GM21528 (cell line): ENCODE measurements at regions not wholly inside any gene's neighbourhood (a gene's known extent, or its start where the extent isn't known, plus 50 kb on each side); places are given as distances from the start of the nearest gene placed in this dataset.

Experiments used
- ATAC-seq: cut with Tn5 transposase; IDR thresholded peaks from one replicate; pipeline ENCODE4 v1.9.1; 2021; ENCODE audit warnings: mild to moderate bottlenecking, moderate library complexity; ENCODE audit not compliant: unreplicated experiment, low FRiP score

DNA sequence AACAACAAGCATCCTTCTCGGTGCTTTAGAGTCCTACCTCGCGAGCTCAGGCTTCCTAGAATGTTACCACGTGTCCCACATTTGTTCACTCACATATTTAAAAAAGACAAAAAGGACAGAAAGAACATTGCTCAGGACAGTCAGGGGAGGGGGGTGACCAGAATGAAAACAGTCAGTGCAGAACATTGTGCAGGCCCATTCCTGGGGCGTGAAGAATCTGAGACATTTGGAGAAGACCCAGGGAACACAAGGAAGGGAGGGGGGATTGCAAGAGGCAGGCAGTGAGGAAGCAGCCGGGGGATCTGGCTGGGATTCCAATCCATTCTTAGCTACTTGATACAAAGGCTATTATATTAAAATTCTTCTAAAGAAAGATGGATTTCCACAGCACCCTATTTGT lies 270.4 kb upstream of the CITED2 start:
- no peak for ATAC-seq

DNA sequence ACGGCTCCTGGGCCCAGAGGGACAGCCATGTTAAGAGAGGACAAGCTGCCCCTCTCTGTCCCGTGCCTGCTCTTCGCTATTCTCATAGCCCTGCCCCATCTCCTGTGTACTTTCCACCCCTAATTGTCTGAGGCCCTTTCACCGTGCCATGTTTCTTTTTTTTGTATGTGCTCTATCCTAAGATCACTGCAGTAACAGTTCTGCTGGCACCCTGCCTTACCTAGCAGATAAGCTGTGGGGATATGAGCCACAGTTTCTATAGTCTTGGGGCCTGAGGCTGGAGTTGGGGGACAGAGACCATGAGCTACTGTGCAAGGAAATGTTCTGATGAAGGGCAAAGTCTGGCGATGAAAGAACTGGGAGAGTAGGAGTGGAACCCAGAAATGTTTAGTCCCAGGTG lies 269.5 kb upstream of the CITED2 start:
- no peak for ATAC-seq

DNA sequence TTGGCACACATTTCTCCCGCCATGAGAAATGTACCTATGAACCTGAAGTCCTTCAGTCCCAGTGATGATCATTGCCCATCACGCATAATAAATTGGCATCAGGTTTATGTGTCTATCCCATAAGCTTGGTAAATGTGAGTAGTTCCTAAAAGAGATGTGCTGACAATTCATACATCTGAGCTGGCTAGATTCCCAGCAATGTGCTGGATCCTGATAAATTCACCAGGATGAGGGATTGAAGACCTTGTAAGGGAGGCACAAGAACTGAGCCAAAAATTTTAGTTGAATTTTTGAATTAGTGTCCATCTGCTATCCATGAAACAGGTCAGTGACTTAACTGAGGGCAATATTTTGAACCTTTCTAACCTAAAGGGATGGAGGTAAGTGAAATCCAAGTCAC lies 267.9 kb upstream of the CITED2 start:
- ATAC-seq: no peak

DNA sequence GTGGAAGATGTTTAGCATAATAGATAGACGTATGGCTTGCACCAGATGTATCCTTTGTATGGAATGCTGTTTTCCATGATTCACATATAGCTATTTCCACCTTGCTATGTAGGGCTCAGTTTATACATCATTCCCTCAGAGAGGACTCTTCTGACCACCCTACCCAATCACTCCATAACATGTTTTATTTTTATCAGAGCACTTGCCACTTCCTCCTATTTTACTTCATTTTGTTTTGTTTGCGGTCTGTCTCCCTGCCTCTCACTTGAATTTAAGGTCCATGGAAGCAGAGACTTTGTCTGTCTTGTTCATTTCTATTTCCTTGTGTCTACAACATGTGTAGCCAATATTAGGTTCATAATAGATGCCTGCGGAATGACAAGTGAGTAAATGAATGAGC lies 266.9 kb upstream of the CITED2 start:
- ATAC-seq: no peak

DNA sequence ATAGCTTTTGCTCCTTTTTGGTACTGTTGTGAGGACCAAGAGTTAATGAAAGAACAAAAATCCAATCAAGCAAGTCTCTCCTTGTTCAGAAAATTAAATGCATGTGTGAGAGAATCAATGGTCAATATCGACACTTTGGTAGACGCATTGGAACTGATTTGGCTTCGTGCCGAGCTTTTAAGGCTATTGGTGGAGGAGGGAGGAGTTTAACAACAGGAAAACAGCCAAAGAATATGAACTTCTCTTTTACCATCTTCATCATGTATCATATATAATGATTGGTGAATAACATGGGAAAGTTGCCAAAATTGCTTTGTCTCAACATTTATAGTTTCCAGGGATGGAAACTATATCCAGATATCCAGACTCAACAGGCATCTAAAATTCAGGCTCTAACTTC lies 266.5 kb upstream of the CITED2 start:
- ATAC-seq: no peak

DNA sequence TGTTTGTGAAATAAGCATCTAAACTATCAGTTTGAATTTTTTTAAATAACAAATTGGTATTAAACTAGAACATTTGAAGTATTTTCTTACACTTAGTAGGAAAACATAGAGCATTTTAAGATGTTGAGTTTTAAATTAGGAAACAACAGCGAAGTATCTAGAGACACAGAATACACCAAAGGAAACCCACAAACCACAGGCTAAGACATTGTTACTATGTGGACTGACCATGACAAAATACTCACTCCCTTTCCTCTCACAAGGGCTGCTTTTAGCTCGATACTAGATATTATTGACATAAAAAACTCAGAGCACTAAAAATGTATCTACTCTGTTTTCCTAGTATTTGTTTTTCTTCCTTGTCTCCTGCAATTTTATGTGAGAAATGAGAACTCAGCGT lies 266.0 kb upstream of the CITED2 start:
- peak; percentile 93 for ATAC-seq

DNA sequence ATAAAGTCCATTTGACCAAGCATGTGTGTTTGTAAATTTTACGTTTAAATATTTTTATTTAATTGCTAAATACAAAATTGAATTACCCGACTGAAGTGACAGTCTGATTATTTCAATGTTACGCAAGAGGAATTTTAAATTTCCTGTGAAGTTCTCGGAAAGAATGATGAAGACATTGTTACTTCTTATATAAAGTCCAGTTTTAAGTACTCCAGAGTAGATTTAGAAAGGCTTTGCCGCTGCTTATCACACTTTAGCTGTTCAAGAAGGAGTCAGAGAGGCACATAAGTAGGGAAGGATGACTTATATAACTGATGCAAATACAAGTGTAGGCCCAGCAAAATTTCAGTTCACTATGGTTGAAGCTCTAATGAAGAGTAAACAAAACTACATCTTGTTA lies 265.1 kb upstream of the CITED2 start:
- ATAC-seq: no peak

DNA sequence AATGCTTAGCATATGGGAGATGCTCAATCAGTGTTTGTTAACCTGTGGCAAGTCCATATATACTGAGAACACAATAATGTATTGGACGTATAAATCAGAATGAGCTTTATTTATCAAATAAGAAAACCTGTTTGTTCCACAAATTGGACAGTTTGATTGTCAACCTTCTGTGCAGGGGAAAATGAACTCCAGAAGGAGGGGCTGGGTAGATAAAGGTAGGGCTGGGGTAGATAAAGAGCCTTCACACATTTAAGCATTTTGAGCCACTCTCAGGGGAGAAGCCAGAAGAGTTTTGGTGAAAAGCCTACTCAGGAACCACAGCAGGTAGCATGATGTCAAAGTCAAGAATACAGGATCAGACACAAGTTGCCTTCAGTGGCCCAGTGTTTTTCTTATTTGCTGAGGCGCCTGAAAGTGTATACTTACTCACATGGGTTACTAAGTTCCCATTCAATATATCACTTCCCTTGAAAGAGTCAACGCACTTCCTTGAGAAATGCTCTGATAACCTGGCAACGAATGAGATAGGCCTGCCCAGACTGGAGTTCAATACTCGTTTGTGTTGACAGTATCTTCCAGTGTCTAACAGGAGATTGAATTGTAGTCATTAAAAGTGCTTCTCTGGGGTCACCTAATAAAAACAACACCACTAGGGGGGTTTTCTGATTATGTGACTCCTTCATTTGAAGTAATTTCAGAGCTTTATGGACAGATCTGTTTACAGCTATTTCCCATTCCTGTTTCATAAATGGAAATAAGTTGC lies 263.9 kb upstream of the CITED2 start:
- no peak for ATAC-seq

DNA sequence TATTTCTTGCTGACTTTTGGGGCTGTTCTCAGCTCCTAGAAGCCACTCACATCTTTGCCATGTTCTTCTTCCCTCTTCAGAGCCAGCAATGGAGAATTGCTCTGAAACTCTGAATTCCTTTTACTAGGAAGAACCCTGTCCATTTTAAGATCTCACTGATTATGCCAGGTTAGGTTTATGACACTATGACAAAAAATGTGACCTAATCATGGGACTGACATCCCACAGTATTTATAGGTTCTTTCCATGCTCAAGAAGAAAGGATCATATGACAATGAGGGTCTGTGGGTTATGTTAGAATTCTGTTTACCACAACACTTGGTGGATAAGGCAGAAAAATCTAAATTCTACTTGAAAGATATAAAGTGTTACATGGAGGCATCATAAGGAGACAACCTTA lies 263.3 kb upstream of the CITED2 start:
- ATAC-seq: no peak

DNA sequence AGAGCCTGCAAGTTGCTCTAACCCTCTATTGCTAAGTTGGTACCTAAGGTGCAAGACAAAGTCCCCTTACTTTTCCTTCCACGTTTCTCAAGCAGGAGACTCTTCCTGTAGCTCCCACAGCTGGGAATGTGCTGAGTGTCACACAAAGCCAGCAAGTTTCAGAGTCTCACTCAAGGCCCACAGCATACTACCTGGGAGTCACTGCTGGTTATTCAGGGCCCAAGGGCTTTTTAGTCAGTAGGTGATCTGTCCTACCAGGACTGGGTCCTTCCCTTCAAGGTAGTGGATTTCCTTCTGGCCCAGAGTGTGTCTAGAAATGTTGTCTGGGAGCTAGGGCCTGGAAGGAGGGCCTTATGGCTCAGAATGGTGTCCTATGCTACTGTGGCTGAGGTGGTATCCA lies 261.9 kb upstream of the CITED2 start:
- ATAC-seq: no peak

DNA sequence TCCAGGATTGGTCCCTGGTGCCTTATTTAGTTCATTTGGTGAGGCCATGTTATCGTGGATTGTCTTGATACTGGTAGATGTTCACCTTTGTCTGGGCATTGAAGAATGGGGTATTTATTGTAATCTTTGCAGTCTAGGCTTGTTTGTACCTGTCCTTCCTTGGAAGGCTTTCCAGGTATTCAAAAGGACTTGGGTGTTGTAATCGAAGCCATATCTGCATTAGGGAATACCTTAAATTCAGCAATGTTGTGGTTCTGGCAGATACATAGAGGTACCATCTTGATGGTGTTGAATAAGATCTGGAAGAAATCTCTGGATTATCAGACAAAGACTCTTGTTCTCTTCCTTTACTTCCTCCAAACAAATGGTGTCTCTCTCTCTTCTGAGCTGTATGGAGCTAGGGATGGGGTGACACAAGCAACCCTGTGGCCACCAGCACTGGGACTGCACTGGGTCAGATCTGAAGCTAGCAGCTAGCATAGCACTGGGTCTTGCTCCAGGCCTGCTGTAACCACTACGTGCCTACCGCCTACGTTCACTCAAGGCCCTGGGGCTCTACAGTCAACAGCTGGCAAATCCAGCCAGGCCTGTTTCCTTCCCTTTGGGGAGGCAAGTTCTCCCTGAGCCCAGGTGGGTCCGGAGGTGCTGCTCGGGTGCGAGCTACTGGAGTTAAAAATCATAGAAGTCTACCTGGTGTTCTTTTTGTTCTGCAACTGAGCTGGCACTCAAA lies 261.1 kb upstream of the CITED2 start:
- ATAC-seq: no peak

DNA sequence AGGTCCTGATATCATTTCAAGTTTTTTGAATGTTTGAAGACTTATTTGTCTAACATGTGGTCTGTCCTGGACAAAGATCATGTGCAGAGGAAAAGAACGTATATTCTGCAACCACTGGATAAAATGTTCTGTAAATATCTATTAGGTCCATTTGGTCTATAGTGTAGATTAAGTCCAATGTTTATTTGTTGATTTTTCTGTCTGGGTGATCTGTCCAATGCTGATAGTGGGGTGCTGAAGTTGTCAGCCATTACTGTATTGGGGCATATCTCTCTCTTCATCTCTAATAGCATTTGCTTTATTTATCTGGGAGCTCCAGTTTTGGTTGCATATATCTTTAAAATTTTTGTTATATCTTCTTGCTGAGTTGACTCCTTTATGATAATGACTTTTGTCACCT lies 258.4 kb upstream of the CITED2 start:
- ATAC-seq: no peak

DNA sequence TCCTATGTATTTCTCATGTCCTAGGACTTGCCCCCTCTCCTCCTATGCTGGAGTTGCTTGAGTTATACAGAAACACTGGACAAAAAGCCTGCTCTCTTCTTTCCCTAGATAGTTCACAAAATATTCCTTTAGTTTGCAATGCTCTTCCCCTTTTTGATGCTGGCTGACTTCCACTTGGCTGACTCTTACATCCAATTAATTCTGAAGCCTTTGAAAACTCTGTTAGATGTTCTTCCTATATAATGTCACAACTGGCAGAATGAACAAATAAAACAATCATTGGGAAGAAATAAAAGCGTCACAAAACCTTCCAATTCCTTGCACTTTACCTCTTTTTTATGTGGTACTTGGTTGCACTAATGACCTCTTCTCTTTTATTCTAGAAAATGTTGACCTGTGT lies 253.8 kb upstream of the CITED2 start:
- no peak for ATAC-seq

DNA sequence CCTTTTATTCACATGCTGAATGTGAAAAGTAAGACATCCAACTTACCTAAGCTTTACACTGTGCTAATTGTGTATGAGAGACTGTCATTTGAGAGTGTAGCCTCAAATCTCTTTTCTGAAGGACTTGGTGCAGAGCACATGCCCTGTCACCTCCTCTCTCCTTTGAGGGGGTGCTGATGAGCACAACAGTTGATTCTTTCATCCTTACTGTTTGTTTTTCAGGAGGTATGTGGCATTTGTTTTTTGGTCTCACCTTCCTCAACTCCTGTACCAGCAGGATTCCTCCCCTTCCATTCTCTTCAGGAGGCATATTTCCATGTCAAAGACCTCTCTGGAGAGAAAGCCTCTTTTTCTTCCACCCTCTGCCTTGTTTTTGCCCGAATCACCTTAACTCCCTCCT lies 252.6 kb upstream of the CITED2 start:
- no peak for ATAC-seq

DNA sequence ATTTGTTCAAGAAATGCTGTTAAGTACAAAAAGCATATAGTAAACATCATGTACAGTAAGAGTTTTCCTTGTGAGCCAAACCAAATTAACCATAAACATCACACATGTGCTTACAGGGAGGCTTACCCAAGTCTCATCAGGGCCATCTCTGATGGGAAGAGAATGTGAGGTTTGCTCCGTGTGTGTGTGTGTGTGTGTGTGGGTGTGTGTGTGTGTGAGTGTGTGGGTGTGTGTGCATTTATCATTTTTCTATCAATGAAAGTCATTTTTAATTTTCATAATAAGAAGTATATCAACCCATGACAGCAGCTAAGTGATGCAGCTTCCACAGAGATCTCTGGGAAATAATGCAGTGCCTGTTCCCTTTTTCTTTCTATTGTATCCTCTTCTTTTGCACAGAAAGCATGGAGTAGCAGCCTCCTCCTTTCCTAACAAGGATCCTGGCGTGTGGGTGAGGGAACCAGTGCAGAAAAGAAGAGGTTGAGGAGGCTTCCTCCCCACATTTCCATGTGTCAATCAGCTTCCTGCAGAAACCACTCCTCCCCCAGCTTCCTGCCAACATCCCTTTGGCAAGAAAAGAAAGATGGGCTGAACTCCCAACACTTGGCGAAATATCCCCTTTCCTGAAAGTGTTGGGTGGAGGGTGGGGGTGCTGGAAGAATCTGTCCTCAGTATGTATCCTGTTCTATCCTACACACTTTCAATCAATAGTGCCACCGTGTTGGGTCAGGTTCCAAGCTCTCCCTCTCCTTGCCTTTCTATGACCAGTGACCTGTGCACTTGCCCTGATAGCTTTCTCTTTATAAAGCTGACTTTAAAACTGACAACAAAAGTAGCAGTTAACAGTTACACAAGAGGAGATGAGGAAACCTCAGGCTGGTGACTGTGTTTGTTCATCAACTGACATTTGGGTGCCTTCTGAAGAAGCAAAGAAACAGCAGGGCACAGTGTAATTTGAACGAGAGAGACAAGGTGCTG lies 251.8 kb upstream of the CITED2 start:
- no peak for ATAC-seq

DNA sequence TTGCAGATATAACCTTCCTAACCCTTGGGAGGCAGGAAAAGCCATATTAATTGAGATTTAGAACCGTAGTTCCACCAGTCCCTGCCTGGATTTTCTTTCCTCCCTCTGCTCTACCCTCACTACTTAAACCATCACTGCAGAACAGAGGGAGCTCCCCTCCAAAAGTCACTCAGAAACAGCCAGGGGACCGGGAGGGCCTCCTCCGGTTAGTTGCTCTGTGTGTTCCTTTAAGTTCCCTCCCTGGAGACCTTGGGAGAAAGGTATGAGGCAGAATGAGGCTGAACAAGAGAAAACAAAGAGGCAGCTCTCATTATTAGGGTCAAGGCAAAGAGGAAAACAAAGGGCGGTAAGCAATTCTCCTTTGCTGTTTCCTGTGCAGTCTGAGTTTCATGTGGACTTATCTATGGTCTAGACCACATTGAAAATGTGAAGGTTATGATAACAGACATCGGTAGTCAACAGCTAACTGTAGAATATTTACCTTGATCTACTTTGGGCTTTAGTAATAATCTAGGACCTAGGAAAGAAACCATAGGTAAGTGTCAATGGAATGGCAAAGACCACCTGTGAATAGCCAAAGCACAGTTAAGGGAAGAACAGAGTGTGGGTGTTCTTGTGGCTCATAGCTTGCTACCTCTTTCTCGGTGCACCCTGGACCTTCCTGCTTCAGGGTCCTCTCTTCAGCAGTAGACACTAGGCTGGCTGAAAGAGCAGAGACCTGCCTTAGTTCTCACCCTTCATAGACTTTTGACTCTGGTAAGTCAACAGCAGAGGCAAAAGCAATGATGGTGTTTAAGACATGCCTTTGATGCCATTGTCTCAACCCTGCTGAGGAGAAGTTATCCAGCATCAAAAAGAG lies 250.9 kb upstream of the CITED2 start:
- ATAC-seq: no peak

DNA sequence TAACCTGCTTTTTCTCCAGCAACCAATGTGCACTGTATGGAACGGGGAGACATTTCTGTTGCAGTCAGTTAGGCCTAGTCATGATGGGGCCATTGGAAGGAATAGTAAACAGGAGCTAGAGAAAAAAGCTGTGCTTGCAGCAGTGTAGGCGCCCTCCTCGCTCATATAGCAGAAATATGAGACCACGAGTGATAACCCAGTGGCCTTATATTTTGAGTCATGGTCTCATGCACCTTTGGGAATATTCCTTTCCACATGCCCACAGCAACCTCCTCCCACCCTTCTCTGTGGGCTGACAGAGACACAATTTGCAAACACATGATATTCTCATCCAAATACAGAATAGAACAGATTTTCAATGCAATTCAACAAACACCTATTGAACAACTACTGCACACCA lies 248.9 kb upstream of the CITED2 start:
- ATAC-seq: no peak

DNA sequence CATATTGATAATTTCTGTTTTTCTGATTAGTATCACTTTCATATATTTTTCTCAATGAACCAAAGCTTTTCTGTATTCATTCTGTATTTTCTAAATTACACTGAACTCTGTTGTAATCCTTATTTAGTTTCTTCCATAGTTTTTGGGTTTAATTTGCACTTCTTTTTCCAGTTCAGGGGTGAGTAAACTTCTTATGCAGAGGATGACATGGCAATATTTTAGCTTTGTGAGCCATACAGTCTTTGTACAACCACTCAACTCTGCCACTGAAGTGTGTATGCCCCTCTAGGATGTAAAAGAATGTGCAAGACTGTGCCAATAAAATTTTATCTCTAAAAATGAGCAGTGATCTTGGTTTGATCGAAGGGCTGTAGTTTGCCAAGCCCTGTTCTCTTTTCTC lies 239.0 kb upstream of the CITED2 start:
- ATAC-seq: no peak

DNA sequence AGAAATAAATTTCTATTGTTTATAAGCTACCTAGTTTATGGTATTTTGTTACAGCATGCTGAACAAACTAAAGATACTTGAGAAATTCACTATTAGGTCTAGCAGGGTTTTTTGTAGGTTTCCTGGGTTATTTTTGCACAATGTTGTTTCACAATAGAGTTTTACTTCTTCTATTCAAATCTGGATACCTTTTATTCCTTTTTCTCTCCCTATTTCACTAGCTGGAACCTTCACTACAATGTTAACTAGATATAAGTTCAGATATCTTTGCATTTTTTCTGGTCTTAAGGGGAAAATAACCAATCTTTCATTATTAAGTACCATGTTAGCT lies 237.7 kb upstream of the CITED2 start:
- ATAC-seq: no peak
